ENCODE measurements at regions not wholly inside any gene's neighbourhood (a gene's known extent, or its start where the extent isn't known, plus 50 kb on each side); places are given as distances from the start of the nearest gene placed in this dataset.

- DNase-seq: no peak
- WGBS, 2 donors: 79 to 90% methylated on average over 3 of the region's 3 CpGs
- H3K9me3 ChIP-seq: no peaks in the 10 kb centered on the region
- no peaks in the 10 kb centered on the region for H3K36me3 ChIP-seq (ENCODE audit: low read depth, missing control alignments)
- H3K27me3 ChIP-seq: no peaks in the 10 kb centered on the region
- no peak overlapping the region for H3K4me3 ChIP-seq
- intact Hi-C loops (cut with DNase I; ENCODE audit: low total_unique reads): no loop called here
- H3K4me1 ChIP-seq: no peaks in the 10 kb centered on the region
- no peak for TF ChIP-seq POLR2A (IDR thresholded peaks at IDR 0.05)
- H3K27ac ChIP-seq: no peak overlapping the region
These were observed 134.0 kb downstream of the GXYLT1 start for GRCh38 chr12:42010715-42011114.

GRCh38 chr12:42010257-42010656 lies 134.4 kb downstream of the GXYLT1 start:
- Histone ChIP-seq H3K36me3 (ENCODE audit: low read depth, missing control alignments) (no peaks in the 10 kb centered on the region), H3K4me1 (no peaks in the 10 kb centered on the region), H3K27me3 (no peaks in the 10 kb centered on the region), H3K4me3 (no peak overlapping the region), H3K9me3 (no peaks in the 10 kb centered on the region), H3K27ac (no peak overlapping the region)
- no peak for TF ChIP-seq CTCF (IDR thresholded peaks at IDR 0.05)
- no peak for TF ChIP-seq POLR2A (IDR thresholded peaks at IDR 0.05)
- intact Hi-C loops (cut with DNase I; ENCODE audit: low total_unique reads): no loop called here
- no peak for DNase-seq
- WGBS, 2 donors: 96 to 100% methylated on average over 1 of the region's 1 CpG

GRCh38 chr12:42008996-42009395 lies 135.7 kb downstream of the GXYLT1 start:
- intact Hi-C loops (cut with DNase I; ENCODE audit: low total_unique reads): no loop called here
- no peak overlapping the region for H3K27ac ChIP-seq
- no peaks in the 10 kb centered on the region for H3K4me1 ChIP-seq
- no peaks in the 10 kb centered on the region for H3K36me3 ChIP-seq (ENCODE audit: low read depth, missing control alignments)
- H3K4me3 ChIP-seq: no peak overlapping the region
- TF ChIP-seq CTCF (IDR thresholded peaks at IDR 0.05): no peak
- no peak for TF ChIP-seq POLR2A (IDR thresholded peaks at IDR 0.05)
- no peaks in the 10 kb centered on the region for H3K9me3 ChIP-seq
- no peaks in the 10 kb centered on the region for H3K27me3 ChIP-seq
- no peak for DNase-seq
- WGBS, 2 donors: 83 to 86% methylated on average over 5 of the region's 5 CpGs

- Histone ChIP-seq H3K27me3 (no peaks in the 10 kb centered on the region), H3K4me3 (no peak overlapping the region), H3K9me3 (no peaks in the 10 kb centered on the region), H3K4me1 (no peaks in the 10 kb centered on the region), H3K27ac (no peak overlapping the region), H3K36me3 (ENCODE audit: low read depth, missing control alignments) (no peaks in the 10 kb centered on the region)
- TF ChIP-seq CTCF (IDR thresholded peaks at IDR 0.05): no peak
- TF ChIP-seq POLR2A (IDR thresholded peaks at IDR 0.05): no peak
- DNase-seq: no peak
- WGBS, 2 donors: 93 to 100% methylated on average over 1 of the region's 1 CpG
- intact Hi-C loops (cut with DNase I; ENCODE audit: low total_unique reads): no loop called here
These were observed 141.6 kb downstream of the GXYLT1 start for GRCh38 chr12:42003031-42003430.

GRCh38 chr12:42002563-42002962 lies 142.1 kb downstream of the GXYLT1 start:
- intact Hi-C loops (cut with DNase I; ENCODE audit: low total_unique reads): no loop called here
- no peaks in the 10 kb centered on the region for H3K4me1 ChIP-seq
- no peaks in the 10 kb centered on the region for H3K9me3 ChIP-seq
- 86 to 90% methylated on average over 1 of the region's 1 CpG for WGBS, 2 donors
- no peaks in the 10 kb centered on the region for H3K36me3 ChIP-seq (ENCODE audit: low read depth, missing control alignments)
- H3K27me3 ChIP-seq: no peaks in the 10 kb centered on the region
- DNase-seq: no peak
- TF ChIP-seq CTCF (IDR thresholded peaks at IDR 0.05): no peak
- no peak for TF ChIP-seq POLR2A (IDR thresholded peaks at IDR 0.05)
- H3K4me3 ChIP-seq: no peak overlapping the region
- H3K27ac ChIP-seq: no peak overlapping the region
